ENCODE measurements at regions not wholly inside any gene's neighbourhood (a gene's known extent, or its start where the extent isn't known, plus 50 kb on each side); places are given as distances from the start of the nearest gene placed in this dataset.

GRCh38 chr13:34411894-34412293, 530.2 kb upstream of the NBEA start:
- no peak for TF ChIP-seq POLR2A (IDR thresholded peaks at IDR 0.05; ENCODE audit: low read depth, low read length)
- TF ChIP-seq POLR2AphosphoS5 (IDR thresholded peaks at IDR 0.05; ENCODE audit: low read depth, low read length): no peak
